ENCODE measurements at regions not wholly inside any gene's neighbourhood (a gene's known extent, or its start where the extent isn't known, plus 50 kb on each side); places are given as distances from the start of the nearest gene placed in this dataset.

DNA sequence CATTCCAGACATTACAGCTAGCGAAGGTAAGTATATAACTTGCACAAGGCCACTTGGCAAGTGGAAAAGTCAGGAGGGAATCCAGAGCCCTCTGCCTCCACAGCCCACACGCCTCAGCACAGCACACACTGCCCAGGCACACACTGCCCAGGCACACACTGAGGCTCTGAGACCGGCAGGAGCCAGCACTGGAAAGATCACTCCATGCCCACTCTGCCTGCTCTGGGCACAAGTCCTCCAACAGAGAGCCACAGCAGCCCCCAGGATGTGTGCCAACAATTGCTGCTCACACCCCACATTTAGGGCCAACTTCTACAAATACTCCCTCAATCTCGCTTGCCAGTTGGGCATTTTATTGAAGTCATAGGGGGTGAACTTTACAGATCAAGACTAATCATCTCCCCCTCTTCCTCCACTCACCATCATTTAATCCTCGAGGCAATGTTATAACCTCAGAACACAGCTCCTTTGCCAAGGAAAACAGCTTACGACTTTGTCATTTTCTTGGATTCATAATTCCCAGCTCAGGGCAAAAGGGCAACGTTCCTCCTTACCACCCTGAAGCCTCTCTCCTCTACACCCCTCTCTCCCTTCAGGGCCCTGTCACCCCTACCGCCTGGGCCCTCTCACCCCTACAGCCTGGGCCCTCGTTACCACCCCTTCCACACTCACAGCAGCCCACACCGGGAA, 53.0 kb upstream of the TPM1 start:
- no peak overlapping the region for H3K27ac ChIP-seq
- no peaks in the 10 kb centered on the region for H3K27me3 ChIP-seq (ENCODE audit: insufficient read depth, low read depth, severe bottlenecking)
- no peaks in the 10 kb centered on the region for H3K36me3 ChIP-seq
- H3K9me3 ChIP-seq (ENCODE audit: severe bottlenecking) = no peaks in the 10 kb centered on the region
- no peak for DNase-seq
- no peak overlapping the region for H3K4me3 ChIP-seq (ENCODE audit: low read depth, low read length)
- TF ChIP-seq, protein P1, sequence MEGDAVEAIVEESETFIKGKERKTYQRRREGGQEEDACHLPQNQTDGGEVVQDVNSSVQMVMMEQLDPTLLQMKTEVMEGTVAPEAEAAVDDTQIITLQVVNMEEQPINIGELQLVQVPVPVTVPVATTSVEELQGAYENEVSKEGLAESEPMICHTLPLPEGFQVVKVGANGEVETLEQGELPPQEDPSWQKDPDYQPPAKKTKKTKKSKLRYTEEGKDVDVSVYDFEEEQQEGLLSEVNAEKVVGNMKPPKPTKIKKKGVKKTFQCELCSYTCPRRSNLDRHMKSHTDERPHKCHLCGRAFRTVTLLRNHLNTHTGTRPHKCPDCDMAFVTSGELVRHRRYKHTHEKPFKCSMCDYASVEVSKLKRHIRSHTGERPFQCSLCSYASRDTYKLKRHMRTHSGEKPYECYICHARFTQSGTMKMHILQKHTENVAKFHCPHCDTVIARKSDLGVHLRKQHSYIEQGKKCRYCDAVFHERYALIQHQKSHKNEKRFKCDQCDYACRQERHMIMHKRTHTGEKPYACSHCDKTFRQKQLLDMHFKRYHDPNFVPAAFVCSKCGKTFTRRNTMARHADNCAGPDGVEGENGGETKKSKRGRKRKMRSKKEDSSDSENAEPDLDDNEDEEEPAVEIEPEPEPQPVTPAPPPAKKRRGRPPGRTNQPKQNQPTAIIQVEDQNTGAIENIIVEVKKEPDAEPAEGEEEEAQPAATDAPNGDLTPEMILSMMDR (IDR thresholded peaks at IDR 0.05; ENCODE audit: low read depth, low read length) = no peak

DNA sequence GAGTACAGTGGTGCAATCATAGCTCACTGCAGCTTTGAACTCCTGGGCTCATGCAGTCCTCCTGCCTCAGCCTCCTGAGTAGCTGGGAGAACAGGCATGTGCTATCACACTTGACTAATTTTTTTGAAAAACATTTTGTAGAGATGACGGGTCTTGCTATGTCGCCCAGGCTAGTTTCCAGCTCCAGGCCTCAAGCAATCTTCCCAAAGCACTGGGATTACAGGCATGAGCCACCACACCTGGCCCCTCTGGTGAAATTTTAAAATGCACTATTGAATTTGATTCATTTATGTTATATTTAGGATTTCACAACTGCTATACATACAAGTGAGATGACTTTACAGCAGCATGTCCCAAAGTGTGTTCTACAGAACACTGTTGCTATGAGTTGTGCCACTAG, 50.8 kb upstream of the TPM1 start:
- H3K27ac ChIP-seq = no peak overlapping the region
- no peaks in the 10 kb centered on the region for H3K36me3 ChIP-seq
- H3K27me3 ChIP-seq (ENCODE audit: insufficient read depth, low read depth, severe bottlenecking) = no peaks in the 10 kb centered on the region
- no peak for DNase-seq
- H3K9me3 ChIP-seq (ENCODE audit: severe bottlenecking) = no peaks in the 10 kb centered on the region
- no peak overlapping the region for H3K4me3 ChIP-seq (ENCODE audit: low read depth, low read length)
- TF ChIP-seq, protein P1 (IDR thresholded peaks at IDR 0.05; ENCODE audit: low read depth, low read length) = no peak

DNA sequence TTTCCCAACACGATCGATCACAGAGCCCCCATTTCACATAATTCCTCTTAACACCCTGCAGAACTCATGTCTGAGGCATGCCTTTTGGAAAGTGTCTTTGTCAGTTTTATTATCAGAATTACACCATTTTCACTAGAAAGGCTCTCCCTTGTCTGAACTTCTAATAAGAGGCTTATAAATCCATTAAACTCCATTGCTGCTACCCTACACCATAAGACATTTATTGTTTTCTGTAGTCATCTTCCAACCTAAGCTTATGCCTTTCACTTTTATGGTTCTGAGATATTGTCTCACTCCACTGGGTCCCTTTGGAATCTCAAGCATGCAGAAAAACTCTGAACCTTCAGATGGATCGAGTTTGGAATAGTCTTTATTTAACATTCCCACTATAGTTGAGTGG, 50.2 kb upstream of the TPM1 start:
- Histone ChIP-seq H3K27ac (no peak overlapping the region), H3K9me3 (ENCODE audit: severe bottlenecking) (no peaks in the 10 kb centered on the region), H3K27me3 (ENCODE audit: insufficient read depth, low read depth, severe bottlenecking) (no peaks in the 10 kb centered on the region), H3K4me3 (ENCODE audit: low read depth, low read length) (no peak overlapping the region), H3K36me3 (no peaks in the 10 kb centered on the region)
- DNase-seq = no peak
- TF ChIP-seq, protein P1 (IDR thresholded peaks at IDR 0.05; ENCODE audit: low read depth, low read length) = no peak

Data from WERI-Rb-1 (cell line).